NCI-H1105 (cell line): ENCODE measurements at regions not wholly inside any gene's neighbourhood (a gene's known extent, or its start where the extent isn't known, plus 50 kb on each side); places are given as distances from the start of the nearest gene placed in this dataset.

Experiments used
- DNase-seq: peaks from one replicate; lab custom pipeline; 2025; lab: John Stamatoyannopoulos, UW

GRCh38 chr2:23198316-23199114 lies 186.5 kb upstream of the KLHL29 start:
- no peak for DNase-seq

- no peak for DNase-seq
Measured at GRCh38 chr2:23199115-23199918, 185.7 kb upstream of the KLHL29 start.

- no peak for DNase-seq
Measured at GRCh38 chr2:23200068-23200786, 184.8 kb upstream of the KLHL29 start.

- no peak for DNase-seq
Measured at GRCh38 chr2:23200787-23201114, 184.2 kb upstream of the KLHL29 start.

- DNase-seq, result no peak
Measured at GRCh38 chr2:23203383-23203782, 181.6 kb upstream of the KLHL29 start.

- no peak for DNase-seq
Measured at GRCh38 chr2:23204685-23205242, 180.2 kb upstream of the KLHL29 start.

GRCh38 chr2:23206650-23207049 lies 178.3 kb upstream of the KLHL29 start:
- DNase-seq, result no peak

- DNase-seq, result no peak
Measured at GRCh38 chr2:23207871-23208270, 177.1 kb upstream of the KLHL29 start.

GRCh38 chr2:23208339-23208738 lies 176.6 kb upstream of the KLHL29 start:
- no peak for DNase-seq

- DNase-seq, result no peak
Measured at GRCh38 chr2:23209059-23209458, 175.9 kb upstream of the KLHL29 start.

- DNase-seq, result no peak
Measured at GRCh38 chr2:23211987-23212583, 172.9 kb upstream of the KLHL29 start.

- no peak for DNase-seq
Measured at GRCh38 chr2:23213196-23213595, 171.8 kb upstream of the KLHL29 start.

GRCh38 chr2:23215016-23215415 lies 170.0 kb upstream of the KLHL29 start:
- DNase-seq, result no peak

- no peak for DNase-seq
Measured at GRCh38 chr2:23219666-23220065, 165.3 kb upstream of the KLHL29 start.

GRCh38 chr2:23220513-23221094 lies 164.4 kb upstream of the KLHL29 start:
- DNase-seq, result no peak

GRCh38 chr2:23221236-23221635 lies 163.7 kb upstream of the KLHL29 start:
- DNase-seq, result no peak

GRCh38 chr2:23221901-23222300 lies 163.1 kb upstream of the KLHL29 start:
- DNase-seq, result no peak

- no peak for DNase-seq
Measured at GRCh38 chr2:23230885-23231284, 154.1 kb upstream of the KLHL29 start.

GRCh38 chr2:23231865-23232264 lies 153.1 kb upstream of the KLHL29 start:
- no peak for DNase-seq

- DNase-seq, result no peak
Measured at GRCh38 chr2:23235292-23235691, 149.7 kb upstream of the KLHL29 start.

GRCh38 chr2:23235736-23236135 lies 149.2 kb upstream of the KLHL29 start:
- DNase-seq, result no peak

GRCh38 chr2:23237147-23237546 lies 147.8 kb upstream of the KLHL29 start:
- DNase-seq, result no peak
